Muscle layer of colon (tissue), 2 donors: ENCODE measurements at regions not wholly inside any gene's neighbourhood (a gene's known extent, or its start where the extent isn't known, plus 50 kb on each side); places are given as distances from the start of the nearest gene placed in this dataset.
"Not testable (repeated sequence)": the region's sequence is repeated elsewhere in the genome, so short reads cannot be mapped to it uniquely, and the experiment has no call there.

ENCODE experiments used
- H3K27ac ChIP-seq: one replicate; pipeline ENCODE4 v1.7.0; 2013; ENCODE audit warnings: low read depth, mild to moderate bottlenecking, low read length, moderate library complexity
- H3K27me3 ChIP-seq, 2 donors: one replicate each; pipeline ENCODE4 v1.7.0; 2013; ENCODE audit warnings: low read length in 2 of 2, mild to moderate bottlenecking in 2 of 2; ENCODE audit not compliant: insufficient read depth in 2 of 2, control insufficient read depth in 1 of 2
- H3K36me3 ChIP-seq: one replicate; pipeline ENCODE4 v1.7.0; 2013; ENCODE audit warnings: mild to moderate bottlenecking, low read length; ENCODE audit not compliant: insufficient read depth
- H3K4me1 ChIP-seq: one replicate; pipeline ENCODE4 v1.7.0; 2013; ENCODE audit warnings: mild to moderate bottlenecking, low read length; ENCODE audit not compliant: insufficient read depth
- H3K4me3 ChIP-seq, 2 donors: one replicate each; pipeline ENCODE4 v1.7.0; 2013; ENCODE audit warnings: low read length in 2 of 2, low read depth in 1 of 2, mild to moderate bottlenecking in 1 of 2, moderate library complexity in 1 of 2
- H3K9ac ChIP-seq: one replicate; pipeline ENCODE4 v1.7.0; 2013; ENCODE audit warnings: low read length
- H3K9me3 ChIP-seq: one replicate; pipeline ENCODE4 v1.7.0; 2013; ENCODE audit warnings: mild to moderate bottlenecking, low read length
- donor health status: abdominal sarcoma.
- donor health status: Adenocarcinoma of cecum.

DNA sequence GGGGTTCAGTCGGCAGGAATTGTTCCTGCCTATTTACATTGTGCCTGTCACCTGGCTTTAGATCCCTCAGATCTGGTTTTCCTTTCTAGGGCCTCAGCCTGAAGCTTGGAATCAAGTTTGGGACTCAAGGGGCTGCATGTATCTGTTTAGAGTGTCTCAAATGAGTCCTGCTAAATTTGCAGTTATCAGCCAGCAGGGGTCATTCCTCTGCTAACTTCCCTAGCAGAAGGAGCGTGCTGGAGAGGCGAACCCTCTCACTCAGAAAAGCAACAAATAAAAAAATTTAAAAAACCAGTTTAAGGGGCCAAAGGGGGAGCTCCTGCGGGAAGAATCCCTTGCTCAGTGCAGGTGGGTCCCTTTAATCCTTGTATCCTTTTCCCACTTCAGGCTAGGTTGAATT lies 1220.2 kb downstream of the JRKL start:
- no peaks in the 10 kb centered on the region for H3K9me3 ChIP-seq
- H3K9ac ChIP-seq: no peak overlapping the region
- H3K4me3 ChIP-seq: no peak overlapping the region
- no peaks in the 10 kb centered on the region for H3K27me3 ChIP-seq
- H3K4me1 ChIP-seq: no peaks in the 10 kb centered on the region
- no peak overlapping the region for H3K27ac ChIP-seq
- no peaks in the 10 kb centered on the region for H3K36me3 ChIP-seq

- H3K27me3 ChIP-seq: no peaks in the 10 kb centered on the region
- H3K9ac ChIP-seq: no peak overlapping the region
- no peaks in the 10 kb centered on the region for H3K9me3 ChIP-seq
- H3K36me3 ChIP-seq: no peaks in the 10 kb centered on the region
- H3K4me1 ChIP-seq: no peaks in the 10 kb centered on the region
- H3K4me3 ChIP-seq: no peak overlapping the region
- no peak overlapping the region for H3K27ac ChIP-seq
Measured at GRCh38 chr11:97610854-97611253, 1221.0 kb downstream of the JRKL start.

DNA sequence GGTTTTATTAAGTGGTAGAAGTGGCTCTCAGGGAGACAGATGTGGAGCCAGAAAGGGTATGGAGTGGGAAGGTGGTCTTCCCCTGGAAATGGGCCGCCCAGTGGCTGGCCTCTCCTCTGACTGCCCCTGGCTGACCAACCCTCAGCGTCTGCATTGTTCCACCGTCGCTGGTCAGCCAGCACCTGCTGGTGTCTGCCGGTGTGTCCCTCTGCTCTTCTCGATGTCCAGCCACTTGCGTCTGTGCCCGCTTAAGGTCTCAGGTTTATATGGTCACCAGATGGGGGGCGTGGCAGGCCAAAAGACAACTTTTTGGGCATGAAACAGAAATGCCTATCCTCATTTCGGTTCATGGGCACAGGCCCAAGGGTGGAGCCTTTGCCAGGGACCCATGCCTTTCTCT lies 1221.5 kb downstream of the JRKL start:
- no peak overlapping the region for H3K27ac ChIP-seq
- H3K9me3 ChIP-seq: no peaks in the 10 kb centered on the region
- H3K27me3 ChIP-seq: no peaks in the 10 kb centered on the region
- H3K4me1 ChIP-seq: no peaks in the 10 kb centered on the region
- H3K4me3 ChIP-seq: no peak overlapping the region
- H3K36me3 ChIP-seq: no peaks in the 10 kb centered on the region
- H3K9ac ChIP-seq: no peak overlapping the region

DNA sequence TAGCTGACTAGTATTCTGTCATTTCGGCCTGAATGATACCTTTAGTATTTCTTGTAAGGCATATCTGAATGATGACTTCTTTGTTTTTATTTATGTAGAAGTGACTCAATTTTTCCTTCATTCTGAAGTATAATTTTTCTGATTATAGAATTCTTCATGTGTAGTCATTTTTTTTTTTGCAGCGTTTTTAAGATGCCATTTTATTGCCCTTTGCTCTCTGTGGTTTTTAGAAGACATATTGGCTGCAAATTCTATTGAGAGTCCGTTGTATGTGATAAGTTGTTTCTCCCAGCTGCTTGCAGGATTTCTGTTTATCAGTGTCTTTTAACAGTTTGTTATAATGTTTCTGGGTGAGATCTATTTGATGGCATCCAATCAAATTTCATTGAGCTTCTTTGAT lies 1224.8 kb downstream of the JRKL start:
- Histone ChIP-seq H3K4me1 (no peaks in the 10 kb centered on the region), H3K9ac (no peak overlapping the region), H3K27ac (no peak overlapping the region), H3K4me3 (no peak overlapping the region), H3K36me3 (no peaks in the 10 kb centered on the region), H3K9me3 (no peaks in the 10 kb centered on the region), H3K27me3 (no peaks in the 10 kb centered on the region)

- Histone ChIP-seq H3K9ac (no peak overlapping the region), H3K4me1 (no peaks in the 10 kb centered on the region), H3K4me3 (no peak overlapping the region), H3K36me3 (no peaks in the 10 kb centered on the region), H3K27me3 (no peaks in the 10 kb centered on the region), H3K9me3 (no peaks in the 10 kb centered on the region), H3K27ac (no peak overlapping the region)
Measured at GRCh38 chr11:97615546-97615945, 1225.7 kb downstream of the JRKL start.

GRCh38 chr11:97617031-97617430 lies 1227.2 kb downstream of the JRKL start:
- Histone ChIP-seq H3K36me3 (no peaks in the 10 kb centered on the region), H3K27me3 (no peaks in the 10 kb centered on the region), H3K4me3 (no peak overlapping the region), H3K9ac (no peak overlapping the region), H3K4me1 (no peaks in the 10 kb centered on the region), H3K27ac (no peak overlapping the region), H3K9me3 (no peaks in the 10 kb centered on the region)

DNA sequence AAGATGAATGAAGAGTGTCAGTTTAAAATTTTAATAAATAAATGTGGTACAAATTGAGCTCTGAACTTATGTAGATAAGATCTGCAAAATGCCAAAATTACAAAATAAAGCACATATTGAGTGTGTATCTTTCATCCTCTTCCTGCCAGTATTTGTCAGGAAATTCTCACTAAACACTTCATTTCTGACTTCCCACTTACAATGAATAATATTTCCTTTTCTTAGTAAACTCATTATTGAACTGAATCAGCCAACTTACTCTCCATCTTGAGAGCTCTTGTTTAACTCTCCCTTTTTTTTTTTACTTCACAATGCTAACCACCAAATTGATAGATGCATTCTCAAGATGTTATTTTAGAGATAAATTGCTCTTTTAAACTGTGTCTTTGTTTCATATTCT lies 1230.2 kb downstream of the JRKL start:
- no peaks in the 10 kb centered on the region for H3K27me3 ChIP-seq
- H3K4me1 ChIP-seq: no peaks in the 10 kb centered on the region
- H3K9ac ChIP-seq: no peak overlapping the region
- no peaks in the 10 kb centered on the region for H3K9me3 ChIP-seq
- H3K4me3 ChIP-seq: no peak overlapping the region
- H3K36me3 ChIP-seq: no peaks in the 10 kb centered on the region
- H3K27ac ChIP-seq: no peak overlapping the region

DNA sequence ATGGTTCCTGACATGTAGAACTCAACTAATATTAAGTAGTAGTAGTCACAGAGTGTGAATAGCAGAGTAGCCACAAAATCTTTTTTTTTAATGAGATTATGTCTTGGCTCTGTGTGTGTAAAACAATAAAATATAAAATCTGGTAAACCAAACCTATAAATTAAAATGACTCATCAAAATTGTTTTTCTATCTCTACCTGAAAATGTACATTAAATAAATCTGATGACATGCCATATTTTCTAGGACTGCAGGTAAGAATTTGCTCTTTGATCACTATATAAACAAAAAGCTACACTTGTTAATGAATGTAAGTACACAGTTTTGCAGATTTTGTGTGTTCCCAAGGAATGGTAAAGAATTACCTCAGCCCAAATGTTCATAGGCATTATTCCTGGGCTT lies 1231.5 kb downstream of the JRKL start:
- H3K27ac ChIP-seq: no peak overlapping the region
- no peaks in the 10 kb centered on the region for H3K36me3 ChIP-seq
- no peak overlapping the region for H3K4me3 ChIP-seq
- no peaks in the 10 kb centered on the region for H3K27me3 ChIP-seq
- no peaks in the 10 kb centered on the region for H3K4me1 ChIP-seq
- no peaks in the 10 kb centered on the region for H3K9me3 ChIP-seq
- no peak overlapping the region for H3K9ac ChIP-seq

- H3K9me3 ChIP-seq: no peaks in the 10 kb centered on the region
- H3K4me1 ChIP-seq: no peaks in the 10 kb centered on the region
- no peak overlapping the region for H3K4me3 ChIP-seq
- no peak overlapping the region for H3K9ac ChIP-seq
- H3K27me3 ChIP-seq: no peaks in the 10 kb centered on the region
- no peaks in the 10 kb centered on the region for H3K36me3 ChIP-seq
- no peak overlapping the region for H3K27ac ChIP-seq
Measured at GRCh38 chr11:97622795-97623194, 1233.0 kb downstream of the JRKL start.

GRCh38 chr11:97636741-97637140 lies 1246.9 kb downstream of the JRKL start:
- not testable (repeated sequence) for H3K4me1 ChIP-seq, H3K27ac ChIP-seq, H3K36me3 ChIP-seq, H3K27me3 ChIP-seq, H3K4me3 ChIP-seq, H3K9me3 ChIP-seq, H3K9ac ChIP-seq

GRCh38 chr11:97637701-97638100 lies 1247.9 kb downstream of the JRKL start:
- no peak overlapping the region for H3K27ac ChIP-seq
- no peak overlapping the region for H3K4me3 ChIP-seq

GRCh38 chr11:97638641-97639224 lies 1248.9 kb downstream of the JRKL start:
- Histone ChIP-seq H3K4me1 (no peaks in the 10 kb centered on the region), H3K27ac (no peak overlapping the region), H3K9me3 (no peaks in the 10 kb centered on the region), H3K27me3 (no peaks in the 10 kb centered on the region), H3K4me3 (no peak overlapping the region), H3K36me3 (no peaks in the 10 kb centered on the region), H3K9ac (no peak overlapping the region)

More at GRCh38 chr11:97637701-97638100, 1247.9 kb downstream of the JRKL start:
- Histone ChIP-seq H3K4me1 (no peaks in the 10 kb centered on the region), H3K9ac (no peak overlapping the region), H3K36me3 (no peaks in the 10 kb centered on the region), H3K27me3 (no peaks in the 10 kb centered on the region), H3K9me3 (no peaks in the 10 kb centered on the region)
